Liver (tissue), 8 donors: ENCODE measurements at regions not wholly inside any gene's neighbourhood (a gene's known extent, or its start where the extent isn't known, plus 50 kb on each side); places are given as distances from the start of the nearest gene placed in this dataset.

Experiments used
- DNase-seq: peaks from one replicate; pipeline ENCODE4 v3.0.0-alpha.2; 2017; ENCODE audit warnings: low spot score
- H3K27ac ChIP-seq, 2 donors: one replicate each; pipeline ENCODE4 v1.7.0; 2013; ENCODE audit warnings: inconsistent platforms in 2 of 2, low read length in 2 of 2, control low read depth in 1 of 2, low read depth in 1 of 2, mild to moderate bottlenecking in 1 of 2
- H3K27me3 ChIP-seq, 4 donors: one replicate each; pipeline versions ENCODE4 v1.6.1 to v1.7.0; 2013; ENCODE audit warnings: low read length in 3 of 4, inconsistent platforms in 1 of 4, mild to moderate bottlenecking in 1 of 4, moderate library complexity in 1 of 4; ENCODE audit not compliant: control insufficient read depth in 4 of 4, insufficient read depth in 4 of 4
- H3K36me3 ChIP-seq, 4 donors: one replicate each; pipeline versions ENCODE4 v1.6.1 to v1.7.0; 2013; ENCODE audit warnings: low read length in 3 of 4, mild to moderate bottlenecking in 3 of 4, low read depth in 1 of 4, moderate library complexity in 1 of 4; ENCODE audit not compliant: control insufficient read depth in 4 of 4, insufficient read depth in 3 of 4
- H3K4me1 ChIP-seq, 4 donors: one replicate each; pipeline versions ENCODE4 v1.6.1 to v1.7.0; 2013; ENCODE audit warnings: low read length in 3 of 4, mild to moderate bottlenecking in 3 of 4, moderate library complexity in 1 of 4; ENCODE audit not compliant: control insufficient read depth in 4 of 4, insufficient read depth in 4 of 4
- H3K4me3 ChIP-seq, 3 donors: one replicate each; pipeline versions ENCODE4 v1.6.1 to v1.7.0; 2013; ENCODE audit warnings: low read length in 3 of 3, control low read depth in 1 of 3, low read depth in 1 of 3, mild to moderate bottlenecking in 1 of 3
- H3K9ac ChIP-seq, 2 donors: one replicate each; pipeline ENCODE4 v1.7.0; 2013; ENCODE audit warnings: low read length in 2 of 2, mild to moderate bottlenecking in 2 of 2, moderate library complexity in 2 of 2, control low read depth in 1 of 2, low read depth in 1 of 2
- H3K9me3 ChIP-seq, 4 donors: one replicate each; pipeline versions ENCODE4 v1.6.1 to v1.7.0; 2013; ENCODE audit warnings: low read length in 3 of 4; ENCODE audit not compliant: control insufficient read depth in 4 of 4
- ATF3 ChIP-seq: IDR thresholded peaks from 2 replicates; pipeline ENCODE4 v1.6.1; 2016; ENCODE audit warnings: antibody characterized with exemption
- CTCF ChIP-seq: fragments of 150-350 bp; IDR thresholded peaks from 2 replicates; pipeline ENCODE4 v1.5.1; 2017; ENCODE audit warnings: improper control_type of control experiment, low read depth, low read length; ENCODE audit not compliant: missing input control
- EGR1 ChIP-seq, 2 donors: IDR thresholded peaks; 2 replicates each; pipeline ENCODE4 v1.6.1; 2016 to 2018; ENCODE audit warnings: antibody characterized with exemption in 2 of 2, low read depth in 2 of 2
- FOXA1 ChIP-seq: IDR thresholded peaks from 2 replicates; pipeline ENCODE4 v1.6.1; 2016; ENCODE audit warnings: antibody characterized with exemption
- FOXA2 ChIP-seq: IDR thresholded peaks from 2 replicates; pipeline ENCODE4 v1.6.1; 2016; ENCODE audit warnings: antibody characterized with exemption
- GABPA ChIP-seq, 2 donors: IDR thresholded peaks in 1 of 2; conservative IDR thresholded peaks in 1 of 2; 2 replicates each; pipeline ENCODE4 v1.6.1; 2016; ENCODE audit warnings: antibody characterized with exemption in 2 of 2, mild to moderate bottlenecking in 1 of 2, moderate library complexity in 1 of 2
- HNF4A ChIP-seq, 2 donors: conservative IDR thresholded peaks; 2 replicates each; pipeline ENCODE4 v1.6.1; 2016; ENCODE audit warnings: antibody characterized with exemption in 2 of 2, mild to moderate bottlenecking in 2 of 2
- HNF4G ChIP-seq: IDR thresholded peaks from 2 replicates; pipeline ENCODE4 v1.6.1; 2016; ENCODE audit warnings: antibody characterized with exemption
- JUND ChIP-seq, 2 donors: IDR thresholded peaks; 2 replicates each; pipeline ENCODE4 v1.6.1; 2016; ENCODE audit warnings: antibody characterized with exemption in 2 of 2
- MAX ChIP-seq: IDR thresholded peaks from 2 replicates; pipeline ENCODE4 v1.6.1; 2016; ENCODE audit warnings: antibody characterized with exemption
- NR2F2 ChIP-seq: IDR thresholded peaks from 2 replicates; pipeline ENCODE4 v1.6.1; 2016; ENCODE audit warnings: antibody characterized with exemption
- RAD21 ChIP-seq, 2 donors: IDR thresholded peaks; 2 replicates each; pipeline ENCODE4 v1.6.1; 2016; ENCODE audit warnings: antibody characterized with exemption in 2 of 2, mild to moderate bottlenecking in 2 of 2
- REST ChIP-seq: IDR thresholded peaks from 2 replicates; pipeline ENCODE4 v1.6.1; 2016; ENCODE audit warnings: antibody characterized with exemption, mild to moderate bottlenecking
- RXRA ChIP-seq, 2 donors: IDR thresholded peaks; 2 replicates each; pipeline ENCODE4 v1.6.1; 2017 to 2018; ENCODE audit warnings: antibody characterized with exemption in 2 of 2, mild to moderate bottlenecking in 1 of 2
- SP1 ChIP-seq: IDR thresholded peaks from 2 replicates; pipeline ENCODE4 v1.6.1; 2018; ENCODE audit warnings: antibody characterized with exemption, mild to moderate bottlenecking
- TAF1 ChIP-seq: conservative IDR thresholded peaks from 2 replicates; pipeline ENCODE4 v1.6.1; 2016; ENCODE audit warnings: antibody characterized with exemption, mild to moderate bottlenecking
- YY1 ChIP-seq: IDR thresholded peaks from 2 replicates; pipeline ENCODE4 v1.6.1; 2016; ENCODE audit warnings: antibody characterized with exemption, mild to moderate bottlenecking
- ZBTB33 ChIP-seq: IDR thresholded peaks from 2 replicates; pipeline ENCODE4 v1.6.1; 2016; ENCODE audit warnings: antibody characterized with exemption
- WGBS: extraction: QIAGEN DNeasy Blood & Tissue Kit; methylation state at CpG from one replicate; pipeline ENCODE4 v1.1.7; 2013; 5-methylcytosine and 5-hydroxymethylcytosine counted together
- donor health status: healthy.
- donor health status: healthy.
- donor health status: healthy.
- donor health status: healthy.
- donor health status: healthy.

GRCh38 chr2:217261452-217261851, 401.6 kb upstream of the TNP1 start:
- WGBS: 57% methylated on average over 4 of the region's 4 CpGs
- H3K27me3 ChIP-seq: no peaks in the 10 kb centered on the region
- no peak overlapping the region for H3K27ac ChIP-seq

GRCh38 chr2:217260441-217261115, 400.7 kb upstream of the TNP1 start:
- DNase-seq: no peak
- H3K4me3 ChIP-seq: no peak overlapping the region
- TF ChIP-seq NR2F2: no peak
- TF ChIP-seq RAD21 (IDR thresholded peaks at IDR 0.05): no peak
- no peak for TF ChIP-seq REST
- TF ChIP-seq GABPA (IDR thresholded peaks at IDR 0.05 in 1 of 2, conservative IDR thresholded peaks at IDR 0.05 in 1 of 2): no peak
- TF ChIP-seq ATF3: no peak
- TF ChIP-seq ZBTB33: no peak
- no peak for TF ChIP-seq CTCF
- no peak for TF ChIP-seq FOXA2
- no peak for TF ChIP-seq HNF4G
- TF ChIP-seq TAF1: no peak
- no peak for TF ChIP-seq HNF4A (conservative IDR thresholded peaks at IDR 0.05)
- TF ChIP-seq RXRA (IDR thresholded peaks at IDR 0.05): no peak
- no peak for TF ChIP-seq EGR1 (IDR thresholded peaks at IDR 0.05; ENCODE audit: low read depth in 2 of 2)
- no peak for TF ChIP-seq MAX
- no peak for TF ChIP-seq FOXA1
- TF ChIP-seq YY1: no peak
- no peak for TF ChIP-seq SP1
- TF ChIP-seq JUND (IDR thresholded peaks at IDR 0.05): no peak
- H3K27ac ChIP-seq: no peak overlapping the region
- H3K4me1 ChIP-seq: no peaks in the 10 kb centered on the region
- no peak overlapping the region for H3K9ac ChIP-seq
- 75% methylated on average over 8 of the region's 8 CpGs for WGBS
- no peaks in the 10 kb centered on the region for H3K9me3 ChIP-seq
- no peaks in the 10 kb centered on the region for H3K27me3 ChIP-seq
- H3K36me3 ChIP-seq: no peaks in the 10 kb centered on the region

More at GRCh38 chr2:217261452-217261851, 401.6 kb upstream of the TNP1 start:
- no peaks in the 10 kb centered on the region for H3K9me3 ChIP-seq
- no peak overlapping the region for H3K9ac ChIP-seq
- H3K4me1 ChIP-seq: no peaks in the 10 kb centered on the region
- H3K36me3 ChIP-seq: no peaks in the 10 kb centered on the region
- no peak for DNase-seq
- TF ChIP-seq NR2F2: peak; percentile 43
- no peak for TF ChIP-seq RAD21 (IDR thresholded peaks at IDR 0.05)
- H3K4me3 ChIP-seq: no peak overlapping the region
